Astrocyte (in vitro differentiated cells and primary cell): ENCODE measurements at regions not wholly inside any gene's neighbourhood (a gene's known extent, or its start where the extent isn't known, plus 50 kb on each side); places are given as distances from the start of the nearest gene placed in this dataset.

ENCODE experiments used
- DNase-seq: peaks from one replicate; pipeline ENCODE4 v3.0.0-alpha.2; 2010; ENCODE audit warnings: low read depth
- FAIRE-seq: peaks from 2 replicates; lab custom pipeline; 2011; peaks lifted over from hg19 to GRCh38; lab: Jason Lieb, UNC
- H2AFZ ChIP-seq: 2 replicates; pipeline ENCODE4 v1.6.0; 2012; ENCODE audit warnings: low read depth, low read length, inconsistent platforms
- H3K27ac ChIP-seq: 2 replicates; pipeline ENCODE4 v1.5.1; 2011; ENCODE audit warnings: low read depth, low read length, inconsistent platforms
- H3K27me3 ChIP-seq: 2 replicates; pipeline ENCODE4 v1.6.0; 2011; ENCODE audit warnings: low read length, inconsistent platforms; ENCODE audit not compliant: insufficient read depth
- H3K36me3 ChIP-seq: 2 replicates; pipeline ENCODE4 v1.5.1; 2011; ENCODE audit warnings: low read length, inconsistent platforms; ENCODE audit not compliant: insufficient read depth
- H3K4me1 ChIP-seq: 2 replicates; pipeline ENCODE4 v1.5.1; 2011; ENCODE audit warnings: low read length, inconsistent platforms; ENCODE audit not compliant: insufficient read depth
- H3K4me2 ChIP-seq: 2 replicates; pipeline ENCODE4 v1.6.0; 2012; ENCODE audit warnings: low read length, inconsistent platforms
- H3K4me3 ChIP-seq: 2 replicates; pipeline ENCODE4 v1.5.1; 2011; ENCODE audit warnings: low read depth, mild to moderate bottlenecking, low read length, inconsistent platforms; ENCODE audit not compliant: insufficient read depth
- H3K79me2 ChIP-seq: 2 replicates; pipeline ENCODE4 v1.6.0; 2012; ENCODE audit warnings: mild to moderate bottlenecking, low read length, inconsistent platforms; ENCODE audit not compliant: insufficient read depth
- H3K9ac ChIP-seq: 2 replicates; pipeline ENCODE4 v1.6.0; 2012; ENCODE audit warnings: mild to moderate bottlenecking, low read length, inconsistent platforms
- H3K9me3 ChIP-seq: 2 replicates; pipeline ENCODE4 v1.5.1; 2012; ENCODE audit warnings: low read depth, mild to moderate bottlenecking, low read length, inconsistent platforms; ENCODE audit not compliant: insufficient read depth
- H4K20me1 ChIP-seq: 2 replicates; pipeline ENCODE4 v1.6.0; 2012; ENCODE audit warnings: low read length, inconsistent platforms; ENCODE audit not compliant: insufficient read depth
- H3K27ac Mint-ChIP-seq: one replicate; pipeline ENCODE4 v1.8.0; 2021; ENCODE audit warnings: mild to moderate bottlenecking, mixed read lengths; ENCODE audit not compliant: unreplicated experiment
- H3K27me3 Mint-ChIP-seq: one replicate; pipeline ENCODE4 v1.8.0; 2021; ENCODE audit warnings: low read depth, mixed read lengths; ENCODE audit not compliant: unreplicated experiment
- H3K36me3 Mint-ChIP-seq: one replicate; pipeline ENCODE4 v1.8.0; 2021; ENCODE audit warnings: low read depth, mixed read lengths; ENCODE audit not compliant: unreplicated experiment
- H3K4me1 Mint-ChIP-seq: one replicate; pipeline ENCODE4 v1.8.0; 2021; ENCODE audit warnings: low read depth, mixed read lengths; ENCODE audit not compliant: unreplicated experiment
- H3K4me3 Mint-ChIP-seq: one replicate; pipeline ENCODE4 v1.8.0; 2021; ENCODE audit warnings: mild to moderate bottlenecking, moderate library complexity, mixed read lengths; ENCODE audit not compliant: unreplicated experiment
- H3K9me3 Mint-ChIP-seq: one replicate; pipeline ENCODE4 v1.8.0; 2021; ENCODE audit warnings: mild to moderate bottlenecking, mixed read lengths; ENCODE audit not compliant: unreplicated experiment
- CTCF ChIP-seq: IDR thresholded peaks from 2 replicates; pipeline ENCODE4 v1.5.1; 2011; ENCODE audit warnings: low read depth, mild to moderate bottlenecking, inconsistent platforms, low read length, moderate library complexity; ENCODE audit not compliant: insufficient read depth
- EZH2 ChIP-seq: IDR thresholded peaks from 2 replicates; pipeline ENCODE4 v1.6.1; 2012; ENCODE audit warnings: mild to moderate bottlenecking, low read length, inconsistent platforms; ENCODE audit not compliant: insufficient read depth

DNA sequence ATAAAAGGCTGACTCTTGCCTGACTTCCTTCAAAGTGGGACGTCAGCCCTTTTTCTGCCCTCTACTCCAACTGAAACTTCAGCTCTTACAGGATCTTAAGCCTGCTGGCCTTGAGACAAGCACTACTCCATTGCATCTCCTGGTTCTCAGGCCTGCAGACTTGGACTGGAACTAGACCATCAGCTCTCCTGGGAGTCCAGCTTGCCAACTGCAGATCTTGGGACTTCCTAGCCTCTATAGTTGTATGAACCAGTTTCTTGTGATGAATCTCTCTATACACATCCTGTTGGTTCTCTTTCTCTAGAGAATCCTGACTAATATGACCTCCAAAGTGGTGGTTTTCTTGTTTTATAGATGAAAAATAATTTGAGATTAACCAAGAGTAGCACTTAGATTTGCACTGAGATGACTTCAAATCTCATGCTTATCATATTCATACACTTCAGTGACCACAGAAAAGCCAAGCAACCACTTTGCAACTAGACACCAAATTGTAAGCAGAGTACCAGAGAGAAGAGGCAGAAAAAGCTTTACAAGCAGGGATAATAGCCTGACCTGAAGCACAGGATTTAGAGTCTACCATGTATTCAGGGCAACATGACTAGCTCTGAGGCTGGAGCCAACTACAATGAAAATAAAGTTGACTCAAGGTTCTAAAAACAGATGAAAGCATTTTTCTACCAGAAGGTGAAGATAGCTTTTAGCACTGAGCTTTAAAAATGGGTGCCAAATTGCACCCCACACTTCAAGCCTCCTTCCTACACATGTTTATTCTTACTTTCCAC, 661.3 kb upstream of the USP24 start:
- no peaks in the 10 kb centered on the region for H3K36me3 Mint-ChIP-seq
- no peak overlapping the region for H3K4me2 ChIP-seq
- H3K4me3 ChIP-seq: no peak overlapping the region
- no peaks in the 10 kb centered on the region for H3K36me3 ChIP-seq
- H4K20me1 ChIP-seq: no peaks in the 10 kb centered on the region
- H3K4me3 Mint-ChIP-seq: no peak overlapping the region
- H2AFZ ChIP-seq: no peak overlapping the region
- no peaks in the 10 kb centered on the region for H3K9me3 ChIP-seq
- no peak overlapping the region for H3K27ac ChIP-seq
- no peak for TF ChIP-seq EZH2
- no peak for TF ChIP-seq CTCF
- DNase-seq: no peak
- H3K4me1 Mint-ChIP-seq: no peaks in the 10 kb centered on the region
- no peak for FAIRE-seq
- H3K9ac ChIP-seq: no peak overlapping the region
- peaks cover 47% of the 10 kb centered on the region for H3K27me3 Mint-ChIP-seq
- no peak overlapping the region for H3K27ac Mint-ChIP-seq
- no peaks in the 10 kb centered on the region for H3K27me3 ChIP-seq
- no peaks in the 10 kb centered on the region for H3K4me1 ChIP-seq
- no peaks in the 10 kb centered on the region for H3K79me2 ChIP-seq
- no peaks in the 10 kb centered on the region for H3K9me3 Mint-ChIP-seq

- Histone ChIP-seq H3K79me2 (no peaks in the 10 kb centered on the region), H3K9ac (no peak overlapping the region), H3K9me3 (no peaks in the 10 kb centered on the region), H3K4me2 (no peak overlapping the region), H3K27ac (no peak overlapping the region), H3K4me3 (no peak overlapping the region), H4K20me1 (no peaks in the 10 kb centered on the region), H3K36me3 (no peaks in the 10 kb centered on the region), H2AFZ (no peak overlapping the region), H3K4me1 (no peaks in the 10 kb centered on the region), H3K27me3 (no peaks in the 10 kb centered on the region)
- Mint-ChIP-seq H3K4me3 (no peak overlapping the region), H3K9me3 (no peaks in the 10 kb centered on the region), H3K4me1 (no peaks in the 10 kb centered on the region), H3K27ac (no peak overlapping the region), H3K27me3 (peaks cover 39% of the 10 kb centered on the region), H3K36me3 (no peaks in the 10 kb centered on the region)
- no peak for TF ChIP-seq CTCF
- no peak for TF ChIP-seq EZH2
- DNase-seq (no peak), FAIRE-seq (no peak)
These were observed 654.9 kb upstream of the USP24 start for GRCh38 chr1:55870106-55870505.

- FAIRE-seq: no peak
- H3K36me3 Mint-ChIP-seq: peaks cover 1% of the 10 kb centered on the region
- H3K27ac Mint-ChIP-seq: no peak overlapping the region
- Histone ChIP-seq H3K27me3 (no peaks in the 10 kb centered on the region), H3K4me1 (no peaks in the 10 kb centered on the region), H2AFZ (no peak overlapping the region), H3K36me3 (no peaks in the 10 kb centered on the region), H3K79me2 (no peaks in the 10 kb centered on the region), H4K20me1 (no peaks in the 10 kb centered on the region), H3K27ac (no peak overlapping the region), H3K4me2 (no peak overlapping the region), H3K4me3 (no peak overlapping the region), H3K9me3 (no peaks in the 10 kb centered on the region), H3K9ac (no peak overlapping the region)
- no peaks in the 10 kb centered on the region for H3K4me1 Mint-ChIP-seq
- H3K27me3 Mint-ChIP-seq: peaks cover 38% of the 10 kb centered on the region
- TF ChIP-seq CTCF: no peak
- TF ChIP-seq EZH2: no peak
- peak; percentile 23 for DNase-seq
- no peak overlapping the region for H3K4me3 Mint-ChIP-seq
- H3K9me3 Mint-ChIP-seq: no peaks in the 10 kb centered on the region
These were observed 653.9 kb upstream of the USP24 start for GRCh38 chr1:55869065-55869464.
